Upper lobe of left lung (tissue), 4 donors: ENCODE measurements at regions not wholly inside any gene's neighbourhood (a gene's known extent, or its start where the extent isn't known, plus 50 kb on each side); places are given as distances from the start of the nearest gene placed in this dataset.

Experiments
- POLR2A ChIP-seq, 4 donors: fragments of 450-650 bp; IDR thresholded peaks; one replicate each; pipeline ENCODE4 v1.5.1; 2016 to 2017; ENCODE audit warnings: antibody characterized with exemption in 4 of 4, mild to moderate bottlenecking in 2 of 4
- POLR2AphosphoS5 ChIP-seq, 2 donors: sonication (generic); formaldehyde crosslinking; IDR thresholded peaks; one replicate each; pipeline ENCODE4 v1.5.1; 2017; ENCODE audit warnings: antibody characterized with exemption in 2 of 2
- TF ChIP-seq, protein P1 (sequence below), 6 experiments: fragments of 450-650 bp in 4 of 6; fragments of 200-600 bp in 2 of 6; sonication (generic) in 2 of 6; IDR thresholded peaks; one replicate each; pipeline ENCODE4 v1.5.1; 2016 to 2019; ENCODE audit warnings: antibody characterized with exemption in 6 of 6

DNA sequence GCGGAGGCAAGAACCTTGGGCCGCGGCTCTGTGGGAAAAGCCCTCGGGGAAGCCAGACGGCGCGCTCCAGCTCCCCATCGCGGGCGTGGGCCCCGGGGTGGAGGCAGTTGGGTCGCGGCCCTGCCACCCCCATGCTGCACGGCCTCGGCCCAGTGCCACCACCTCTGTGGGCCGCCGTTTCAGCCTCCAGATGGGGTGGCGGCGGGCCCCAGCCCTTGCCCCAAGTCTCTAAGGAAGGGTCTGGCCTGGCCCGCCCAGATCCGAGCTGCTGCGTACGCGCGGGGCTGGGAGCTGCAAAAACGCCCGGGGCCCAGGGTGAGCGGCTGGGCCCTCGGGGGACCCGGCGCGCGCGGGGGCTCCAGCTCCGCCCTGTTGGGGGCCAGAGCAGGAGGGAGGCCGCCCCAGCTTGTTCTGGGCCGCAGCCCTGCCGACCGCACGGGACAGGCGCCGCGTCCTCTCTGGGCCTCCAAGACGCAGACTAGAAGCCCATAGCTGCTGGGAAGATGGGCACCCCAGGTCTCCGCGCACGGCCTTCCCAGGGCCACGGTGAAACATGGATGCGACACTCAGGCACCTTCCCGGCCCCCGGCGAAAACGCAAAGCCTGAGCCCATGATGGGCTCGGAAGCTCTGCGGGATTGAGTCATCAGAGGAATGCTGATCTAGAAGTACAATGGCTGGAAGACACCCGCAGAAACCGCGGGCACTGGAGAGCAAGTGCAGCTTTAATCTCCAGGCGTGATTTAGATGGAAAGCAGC, 110.1 kb downstream of the KCTD15 start:
- TF ChIP-seq, protein P1, sequence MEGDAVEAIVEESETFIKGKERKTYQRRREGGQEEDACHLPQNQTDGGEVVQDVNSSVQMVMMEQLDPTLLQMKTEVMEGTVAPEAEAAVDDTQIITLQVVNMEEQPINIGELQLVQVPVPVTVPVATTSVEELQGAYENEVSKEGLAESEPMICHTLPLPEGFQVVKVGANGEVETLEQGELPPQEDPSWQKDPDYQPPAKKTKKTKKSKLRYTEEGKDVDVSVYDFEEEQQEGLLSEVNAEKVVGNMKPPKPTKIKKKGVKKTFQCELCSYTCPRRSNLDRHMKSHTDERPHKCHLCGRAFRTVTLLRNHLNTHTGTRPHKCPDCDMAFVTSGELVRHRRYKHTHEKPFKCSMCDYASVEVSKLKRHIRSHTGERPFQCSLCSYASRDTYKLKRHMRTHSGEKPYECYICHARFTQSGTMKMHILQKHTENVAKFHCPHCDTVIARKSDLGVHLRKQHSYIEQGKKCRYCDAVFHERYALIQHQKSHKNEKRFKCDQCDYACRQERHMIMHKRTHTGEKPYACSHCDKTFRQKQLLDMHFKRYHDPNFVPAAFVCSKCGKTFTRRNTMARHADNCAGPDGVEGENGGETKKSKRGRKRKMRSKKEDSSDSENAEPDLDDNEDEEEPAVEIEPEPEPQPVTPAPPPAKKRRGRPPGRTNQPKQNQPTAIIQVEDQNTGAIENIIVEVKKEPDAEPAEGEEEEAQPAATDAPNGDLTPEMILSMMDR (IDR thresholded peaks at IDR 0.05): no peak
- no peak for TF ChIP-seq POLR2AphosphoS5 (IDR thresholded peaks at IDR 0.05)
- TF ChIP-seq POLR2A (IDR thresholded peaks at IDR 0.05): no peak
